ENCODE measurements at regions not wholly inside any gene's neighbourhood (a gene's known extent, or its start where the extent isn't known, plus 50 kb on each side); places are given as distances from the start of the nearest gene placed in this dataset.

GRCh38 chr11:92703449-92703830 lies 266.0 kb upstream of the MTNR1B start:
- TF ChIP-seq EP300 (IDR thresholded peaks at IDR 0.05), result no peak
- TF ChIP-seq CTCF (IDR thresholded peaks at IDR 0.05), result no peak
- TF ChIP-seq POLR2AphosphoS5 (IDR thresholded peaks at IDR 0.05), result no peak
- TF ChIP-seq POLR2A (IDR thresholded peaks at IDR 0.05), result no peak

All from stomach (tissue), 4 donors.